ENCODE measurements at regions not wholly inside any gene's neighbourhood (a gene's known extent, or its start where the extent isn't known, plus 50 kb on each side); places are given as distances from the start of the nearest gene placed in this dataset.
A peak's percentile ranks its signal among the peaks of the same experiment; 100 is the strongest.

DNA sequence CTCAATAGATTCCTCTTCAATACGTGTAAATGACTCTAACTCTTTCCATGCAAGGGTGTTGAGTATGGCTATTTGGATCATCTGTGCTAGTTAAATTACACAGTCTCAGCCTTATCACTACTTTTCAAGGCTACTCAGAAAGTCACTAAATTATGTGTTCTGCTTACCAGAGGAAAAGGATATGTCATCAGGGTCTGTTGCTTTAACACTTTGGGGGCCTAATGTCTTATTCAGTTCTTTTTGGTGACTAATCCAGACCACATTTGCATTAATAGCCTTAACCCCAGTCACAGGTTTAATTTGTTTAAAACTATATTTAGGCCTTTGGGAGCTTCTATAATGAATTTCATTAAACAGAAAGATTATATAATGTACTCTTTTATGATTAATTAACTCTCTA lies 649.3 kb downstream of the RPS29 start:
- Histone ChIP-seq H4K20me1 (ENCODE audit: insufficient read depth) (no peaks in the 10 kb centered on the region), H3K36me3 (replicated peaks in 1 of 2; ENCODE audit: control insufficient read depth in 1 of 2, insufficient read depth in 2 of 2, low read length in 1 of 2) (no peaks in the 10 kb centered on the region), H3K27me3 (ENCODE audit: insufficient read depth) (no peaks in the 10 kb centered on the region), H2AFZ (ENCODE audit: low read depth) (0 out of 2 replicates have a peak overlapping the region, but pooled peaks have one; percentile 36), H3F3A (replicated peaks; ENCODE audit: insufficient read depth) (no peaks in the 10 kb centered on the region), H3K4me3 (ENCODE audit: low read depth in 2 of 2, low read length in 1 of 2) (no peak overlapping the region), H3K27ac (ENCODE audit: low read depth in 2 of 2, low read length in 1 of 2) (peak overlapping the region in 1 of 2 experiments; percentile 69; a peak in 3 of 4 replicates), H3K79me2 (ENCODE audit: insufficient read depth) (no peaks in the 10 kb centered on the region), H3K9ac (no peak overlapping the region; the same call in 1 of the 2 replicates), H3K9me3 (no peaks in the 10 kb centered on the region), H3K4me2 (peak overlapping the region; percentile 37; the same call in 1 of the 2 replicates), H3K9me2 (no peaks in the 10 kb centered on the region), H3K4me1 (ENCODE audit: control insufficient read depth in 1 of 2, insufficient read depth in 2 of 2, low read depth in 1 of 2, low read length in 1 of 2) (peaks cover 0 to 4% of the 10 kb centered on the region in 2 experiments; a peak in 3 of 4 replicates)
- ChIA-PET CTCF (interaction anchor here (0.6 kb wide), 1 partner anchor 562 kb away, joined by 3 read pairs; no protein-coding TSS in a partner anchor), POLR2A (no interaction called here)
- 6% methylated on average over 1 of the region's 1 CpG for WGBS (ENCODE audit: low lambda C conversion rate)
- no peak for DNase-seq
- no peak for TF ChIP-seq RXRA (IDR thresholded peaks at IDR 0.05; ENCODE audit: borderline replicate concordance, low read depth)
- TF ChIP-seq TCF12 (IDR thresholded peaks at IDR 0.05) = no peak
- TF ChIP-seq, protein P1, sequence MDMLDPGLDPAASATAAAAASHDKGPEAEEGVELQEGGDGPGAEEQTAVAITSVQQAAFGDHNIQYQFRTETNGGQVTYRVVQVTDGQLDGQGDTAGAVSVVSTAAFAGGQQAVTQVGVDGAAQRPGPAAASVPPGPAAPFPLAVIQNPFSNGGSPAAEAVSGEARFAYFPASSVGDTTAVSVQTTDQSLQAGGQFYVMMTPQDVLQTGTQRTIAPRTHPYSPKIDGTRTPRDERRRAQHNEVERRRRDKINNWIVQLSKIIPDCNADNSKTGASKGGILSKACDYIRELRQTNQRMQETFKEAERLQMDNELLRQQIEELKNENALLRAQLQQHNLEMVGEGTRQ (IDR thresholded peaks at IDR 0.05; ENCODE audit: borderline replicate concordance, low read depth, low read length) = no peak
- TF ChIP-seq FOXM1 (IDR thresholded peaks at IDR 0.05; ENCODE audit: low read depth) = no peak
- TF ChIP-seq SMC3 (IDR thresholded peaks at IDR 0.05; ENCODE audit: low read depth, low read length) = no peak
- TF ChIP-seq MEF2A (IDR thresholded peaks at IDR 0.05; ENCODE audit: borderline replicate concordance, low read depth) = no peak

DNA sequence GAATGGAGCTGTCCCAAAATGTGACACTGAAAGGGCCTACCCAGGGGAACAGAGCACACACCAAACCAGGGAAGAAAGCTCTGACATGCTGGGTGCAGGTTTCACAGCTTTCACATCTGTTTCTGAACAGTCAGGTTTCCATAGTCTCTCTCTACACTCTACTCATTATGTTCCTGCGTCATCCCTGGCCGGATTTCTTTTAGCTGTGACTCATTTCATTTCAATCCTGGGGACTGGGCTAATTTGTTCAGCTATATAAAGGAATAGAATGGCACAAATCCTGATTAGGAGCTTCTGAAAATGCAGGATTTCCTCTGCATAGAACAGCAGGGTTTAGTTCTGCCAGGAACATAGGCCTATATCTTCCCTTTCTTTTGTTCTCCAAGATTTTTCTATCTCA lies 649.8 kb downstream of the RPS29 start:
- no peak overlapping the region; the same call in 1 of the 2 replicates for H3K9ac ChIP-seq
- DNase-seq = peak; percentile 0
- ChIA-PET CTCF (no interaction called here), POLR2A (no interaction called here)
- H3K36me3 ChIP-seq (replicated peaks in 1 of 2; ENCODE audit: control insufficient read depth in 1 of 2, insufficient read depth in 2 of 2, low read length in 1 of 2) = no peaks in the 10 kb centered on the region
- no peaks in the 10 kb centered on the region for H3K9me2 ChIP-seq
- H3K27ac ChIP-seq (ENCODE audit: low read depth in 2 of 2, low read length in 1 of 2) = peak overlapping the region in 1 of 2 experiments; percentile 69; a peak in 2 of 4 replicates
- no peaks in the 10 kb centered on the region for H4K20me1 ChIP-seq (ENCODE audit: insufficient read depth)
- no peaks in the 10 kb centered on the region for H3K79me2 ChIP-seq (ENCODE audit: insufficient read depth)
- H3K27me3 ChIP-seq (ENCODE audit: insufficient read depth) = no peaks in the 10 kb centered on the region
- TF ChIP-seq, protein P1 (IDR thresholded peaks at IDR 0.05; ENCODE audit: borderline replicate concordance, low read depth, low read length) = no peak
- TF ChIP-seq ELF1 (IDR thresholded peaks at IDR 0.05) (no peak), TEAD4 (IDR thresholded peaks at IDR 0.05; ENCODE audit: borderline replicate concordance, insufficient read depth) (no peak), FOSL2 (IDR thresholded peaks at IDR 0.05; ENCODE audit: borderline replicate concordance, low read depth) (peak; percentile 31; the same call in 1 of the 2 replicates), JUND (IDR thresholded peaks at IDR 0.05) (0 out of 2 replicates have a peak, but pooled peaks have one; percentile 12)
- TF ChIP-seq, protein P2, sequence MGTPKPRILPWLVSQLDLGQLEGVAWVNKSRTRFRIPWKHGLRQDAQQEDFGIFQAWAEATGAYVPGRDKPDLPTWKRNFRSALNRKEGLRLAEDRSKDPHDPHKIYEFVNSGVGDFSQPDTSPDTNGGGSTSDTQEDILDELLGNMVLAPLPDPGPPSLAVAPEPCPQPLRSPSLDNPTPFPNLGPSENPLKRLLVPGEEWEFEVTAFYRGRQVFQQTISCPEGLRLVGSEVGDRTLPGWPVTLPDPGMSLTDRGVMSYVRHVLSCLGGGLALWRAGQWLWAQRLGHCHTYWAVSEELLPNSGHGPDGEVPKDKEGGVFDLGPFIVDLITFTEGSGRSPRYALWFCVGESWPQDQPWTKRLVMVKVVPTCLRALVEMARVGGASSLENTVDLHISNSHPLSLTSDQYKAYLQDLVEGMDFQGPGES (IDR thresholded peaks at IDR 0.05; ENCODE audit: low read depth, low read length) = no peak
- no peaks in the 10 kb centered on the region for H3K9me3 ChIP-seq
- H3K4me2 ChIP-seq = peak overlapping the region; percentile 37; the same call in 1 of the 2 replicates
- peaks cover 0 to 4% of the 10 kb centered on the region in 2 experiments; a peak in 3 of 4 replicates for H3K4me1 ChIP-seq (ENCODE audit: control insufficient read depth in 1 of 2, insufficient read depth in 2 of 2, low read depth in 1 of 2, low read length in 1 of 2)
- no peak overlapping the region for H3K4me3 ChIP-seq (ENCODE audit: low read depth in 2 of 2, low read length in 1 of 2)
- 9% methylated on average over 2 of the region's 2 CpGs for WGBS (ENCODE audit: low lambda C conversion rate)
- no peaks in the 10 kb centered on the region for H3F3A ChIP-seq (replicated peaks; ENCODE audit: insufficient read depth)
- H2AFZ ChIP-seq (ENCODE audit: low read depth) = 0 out of 2 replicates have a peak overlapping the region, but pooled peaks have one; percentile 36

Data from SK-N-SH (cell line).